Prostate gland (tissue), 1 donor: ENCODE measurements at regions not wholly inside any gene's neighbourhood (a gene's known extent, or its start where the extent isn't known, plus 50 kb on each side); places are given as distances from the start of the nearest gene placed in this dataset.
"Not testable (repeated sequence)": the region's sequence is repeated elsewhere in the genome, so short reads cannot be mapped to it uniquely, and the experiment has no call there.

Experiments
- POLR2A ChIP-seq: fragments of 450-650 bp; IDR thresholded peaks from one replicate; pipeline ENCODE4 v1.6.1; 2016; ENCODE audit warnings: antibody characterized with exemption, mild to moderate bottlenecking
- POLR2AphosphoS5 ChIP-seq: sonication (generic); formaldehyde crosslinking; IDR thresholded peaks from one replicate; pipeline ENCODE4 v1.6.1; 2017; ENCODE audit warnings: antibody characterized with exemption

- not testable (repeated sequence) for TF ChIP-seq POLR2AphosphoS5, POLR2A
Observed at GRCh38 chr17:63057560-63057959, 91.5 kb downstream of the TANC2 start.
